VCaP (cell line): ENCODE measurements at regions not wholly inside any gene's neighbourhood (a gene's known extent, or its start where the extent isn't known, plus 50 kb on each side); places are given as distances from the start of the nearest gene placed in this dataset.
"Not testable (repeated sequence)": the region's sequence is repeated elsewhere in the genome, so short reads cannot be mapped to it uniquely, and the experiment has no call there.

ENCODE experiments used
- H3K27ac ChIP-seq: fragments of 450-650 bp; 2 replicates; pipeline ENCODE4 v1.5.1; 2017
- TF ChIP-seq, protein P1 (sequence below): fragments of 450-650 bp; conservative IDR thresholded peaks from 2 replicates; pipeline ENCODE4 v1.5.1; 2017; ENCODE audit warnings: mild to moderate bottlenecking, moderate library complexity

DNA sequence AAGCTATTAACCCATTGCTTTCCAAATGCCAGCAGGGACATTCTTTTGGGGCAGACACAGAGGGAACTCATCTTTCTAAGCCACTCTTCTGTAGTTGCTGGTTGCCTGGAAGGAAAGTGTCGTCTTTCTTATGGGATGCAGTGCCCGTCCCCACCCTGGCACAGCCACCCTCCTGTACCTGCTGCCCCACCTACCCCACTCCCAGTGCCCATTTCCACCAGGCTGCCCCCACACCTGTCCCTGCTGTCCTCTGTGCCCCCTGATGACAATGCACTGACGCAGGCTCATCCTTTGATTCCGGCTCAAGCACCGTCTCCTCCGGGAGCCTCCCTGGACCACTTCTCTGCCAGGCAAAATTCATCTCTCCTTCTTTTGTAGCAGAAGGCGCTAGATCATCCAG lies 190.4 kb upstream of the CDH5 start:
- TF ChIP-seq, protein P1, sequence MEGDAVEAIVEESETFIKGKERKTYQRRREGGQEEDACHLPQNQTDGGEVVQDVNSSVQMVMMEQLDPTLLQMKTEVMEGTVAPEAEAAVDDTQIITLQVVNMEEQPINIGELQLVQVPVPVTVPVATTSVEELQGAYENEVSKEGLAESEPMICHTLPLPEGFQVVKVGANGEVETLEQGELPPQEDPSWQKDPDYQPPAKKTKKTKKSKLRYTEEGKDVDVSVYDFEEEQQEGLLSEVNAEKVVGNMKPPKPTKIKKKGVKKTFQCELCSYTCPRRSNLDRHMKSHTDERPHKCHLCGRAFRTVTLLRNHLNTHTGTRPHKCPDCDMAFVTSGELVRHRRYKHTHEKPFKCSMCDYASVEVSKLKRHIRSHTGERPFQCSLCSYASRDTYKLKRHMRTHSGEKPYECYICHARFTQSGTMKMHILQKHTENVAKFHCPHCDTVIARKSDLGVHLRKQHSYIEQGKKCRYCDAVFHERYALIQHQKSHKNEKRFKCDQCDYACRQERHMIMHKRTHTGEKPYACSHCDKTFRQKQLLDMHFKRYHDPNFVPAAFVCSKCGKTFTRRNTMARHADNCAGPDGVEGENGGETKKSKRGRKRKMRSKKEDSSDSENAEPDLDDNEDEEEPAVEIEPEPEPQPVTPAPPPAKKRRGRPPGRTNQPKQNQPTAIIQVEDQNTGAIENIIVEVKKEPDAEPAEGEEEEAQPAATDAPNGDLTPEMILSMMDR = no peak
- no peak overlapping the region for H3K27ac ChIP-seq

- no peak overlapping the region for H3K27ac ChIP-seq
- TF ChIP-seq, protein P1 = no peak
These were observed 190.9 kb upstream of the CDH5 start for GRCh38 chr16:66175636-66176035.

DNA sequence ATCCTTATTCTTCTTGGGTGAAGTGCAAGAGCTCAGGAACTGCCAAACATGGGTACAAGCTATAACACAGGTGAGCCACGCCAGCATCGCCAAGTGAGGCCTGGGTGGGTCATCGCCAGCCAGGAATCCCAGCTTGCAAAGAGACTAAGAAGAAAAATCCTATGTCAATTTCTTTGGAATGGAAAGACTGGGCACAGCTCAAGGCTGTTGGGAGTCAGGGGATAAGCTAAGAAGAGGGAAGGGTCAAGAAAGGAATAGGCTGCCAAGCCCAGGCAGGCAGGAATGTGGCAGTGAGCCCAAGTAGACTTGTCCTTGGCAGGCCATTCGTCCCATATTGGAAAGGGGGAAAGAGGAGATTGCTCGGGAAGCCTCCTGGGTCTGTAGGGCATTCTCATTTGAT lies 191.4 kb upstream of the CDH5 start:
- H3K27ac ChIP-seq = no peak overlapping the region
- TF ChIP-seq, protein P1 = no peak

- not testable (repeated sequence) for H3K27ac ChIP-seq
These were observed 192.7 kb upstream of the CDH5 start for GRCh38 chr16:66173796-66174195.

- not testable (repeated sequence) for H3K27ac ChIP-seq
These were observed 193.3 kb upstream of the CDH5 start for GRCh38 chr16:66173181-66173580.

- H3K27ac ChIP-seq = no peak overlapping the region
- TF ChIP-seq, protein P1 = no peak
These were observed 194.0 kb upstream of the CDH5 start for GRCh38 chr16:66172463-66172862.

GRCh38 chr16:66171578-66171977 lies 194.9 kb upstream of the CDH5 start:
- H3K27ac ChIP-seq = no peak overlapping the region
- TF ChIP-seq, protein P1 = no peak

- H3K27ac ChIP-seq = no peak overlapping the region
- TF ChIP-seq, protein P1 = no peak
These were observed 195.5 kb upstream of the CDH5 start for GRCh38 chr16:66170989-66171388.

- no peak overlapping the region for H3K27ac ChIP-seq
- TF ChIP-seq, protein P1 = no peak
These were observed 196.7 kb upstream of the CDH5 start for GRCh38 chr16:66169817-66170216.
